ENCODE measurements at regions not wholly inside any gene's neighbourhood (a gene's known extent, or its start where the extent isn't known, plus 50 kb on each side); places are given as distances from the start of the nearest gene placed in this dataset.
A peak's percentile ranks its signal among the peaks of the same experiment; 100 is the strongest.
"Not testable (repeated sequence)": the region's sequence is repeated elsewhere in the genome, so short reads cannot be mapped to it uniquely, and the experiment has no call there.

DNA sequence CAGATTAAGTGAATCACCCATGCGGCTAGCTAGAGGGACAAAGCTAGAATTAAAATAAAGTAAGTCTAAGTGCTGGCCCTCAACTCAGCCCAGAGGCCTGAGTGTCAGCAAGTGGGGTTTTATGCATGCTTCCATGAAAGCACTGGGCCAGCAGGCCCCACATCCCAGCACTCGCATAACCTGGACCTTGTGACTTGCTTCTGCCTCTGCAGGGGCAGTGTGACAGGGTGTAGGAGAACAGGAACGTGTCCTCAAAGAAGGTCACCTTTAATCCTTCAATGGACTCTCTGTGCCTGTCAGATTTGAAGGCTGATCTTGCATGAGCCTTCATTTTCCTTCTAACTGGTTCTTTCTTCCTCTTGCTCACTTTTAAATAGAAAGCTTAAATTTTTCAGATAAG lies 183.4 kb downstream of the ALDH8A1 start:
- H3K4me1 ChIP-seq: no peaks in the 10 kb centered on the region
- no peaks in the 10 kb centered on the region for H3K36me3 ChIP-seq
- no peak overlapping the region for H3K4me3 ChIP-seq
- no peak overlapping the region for H3K27ac ChIP-seq
- intact Hi-C loops (cut with DNase I; ENCODE audit: low total_unique reads): no loop called here
- DNase-seq: no peak
- no peaks in the 10 kb centered on the region for H3K9me3 ChIP-seq
- TF ChIP-seq, protein P1, sequence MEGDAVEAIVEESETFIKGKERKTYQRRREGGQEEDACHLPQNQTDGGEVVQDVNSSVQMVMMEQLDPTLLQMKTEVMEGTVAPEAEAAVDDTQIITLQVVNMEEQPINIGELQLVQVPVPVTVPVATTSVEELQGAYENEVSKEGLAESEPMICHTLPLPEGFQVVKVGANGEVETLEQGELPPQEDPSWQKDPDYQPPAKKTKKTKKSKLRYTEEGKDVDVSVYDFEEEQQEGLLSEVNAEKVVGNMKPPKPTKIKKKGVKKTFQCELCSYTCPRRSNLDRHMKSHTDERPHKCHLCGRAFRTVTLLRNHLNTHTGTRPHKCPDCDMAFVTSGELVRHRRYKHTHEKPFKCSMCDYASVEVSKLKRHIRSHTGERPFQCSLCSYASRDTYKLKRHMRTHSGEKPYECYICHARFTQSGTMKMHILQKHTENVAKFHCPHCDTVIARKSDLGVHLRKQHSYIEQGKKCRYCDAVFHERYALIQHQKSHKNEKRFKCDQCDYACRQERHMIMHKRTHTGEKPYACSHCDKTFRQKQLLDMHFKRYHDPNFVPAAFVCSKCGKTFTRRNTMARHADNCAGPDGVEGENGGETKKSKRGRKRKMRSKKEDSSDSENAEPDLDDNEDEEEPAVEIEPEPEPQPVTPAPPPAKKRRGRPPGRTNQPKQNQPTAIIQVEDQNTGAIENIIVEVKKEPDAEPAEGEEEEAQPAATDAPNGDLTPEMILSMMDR (IDR thresholded peaks at IDR 0.05): no peak
- no peak for TF ChIP-seq POLR2A (IDR thresholded peaks at IDR 0.05)
- no peaks in the 10 kb centered on the region for H3K27me3 ChIP-seq

DNA sequence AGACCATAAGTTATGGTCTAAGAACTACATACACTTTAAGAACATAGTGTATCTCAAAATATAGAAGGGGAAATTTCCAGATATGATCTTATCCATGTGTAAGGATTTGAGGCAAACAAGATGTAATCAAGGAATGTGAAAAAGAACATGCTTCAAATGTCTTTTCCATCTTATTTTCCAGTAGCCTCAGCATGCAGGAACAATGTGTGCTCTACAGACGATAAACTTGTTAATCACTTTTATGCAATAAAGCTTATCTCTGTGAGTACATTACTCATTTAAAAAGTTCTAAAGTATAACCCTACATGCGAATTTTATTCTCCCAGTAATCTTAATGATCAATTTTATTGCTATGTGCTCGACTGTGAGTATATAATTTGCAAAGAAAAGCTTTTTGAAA lies 185.2 kb downstream of the ALDH8A1 start:
- H3K27me3 ChIP-seq: no peaks in the 10 kb centered on the region
- no peak overlapping the region for H3K4me3 ChIP-seq
- intact Hi-C loops (cut with DNase I; ENCODE audit: low total_unique reads): no loop called here
- no peaks in the 10 kb centered on the region for H3K4me1 ChIP-seq
- H3K9me3 ChIP-seq: no peaks in the 10 kb centered on the region
- no peak for DNase-seq
- no peak for TF ChIP-seq POLR2A (IDR thresholded peaks at IDR 0.05)
- TF ChIP-seq, protein P1 (IDR thresholded peaks at IDR 0.05): no peak
- H3K27ac ChIP-seq: no peak overlapping the region
- no peaks in the 10 kb centered on the region for H3K36me3 ChIP-seq

DNA sequence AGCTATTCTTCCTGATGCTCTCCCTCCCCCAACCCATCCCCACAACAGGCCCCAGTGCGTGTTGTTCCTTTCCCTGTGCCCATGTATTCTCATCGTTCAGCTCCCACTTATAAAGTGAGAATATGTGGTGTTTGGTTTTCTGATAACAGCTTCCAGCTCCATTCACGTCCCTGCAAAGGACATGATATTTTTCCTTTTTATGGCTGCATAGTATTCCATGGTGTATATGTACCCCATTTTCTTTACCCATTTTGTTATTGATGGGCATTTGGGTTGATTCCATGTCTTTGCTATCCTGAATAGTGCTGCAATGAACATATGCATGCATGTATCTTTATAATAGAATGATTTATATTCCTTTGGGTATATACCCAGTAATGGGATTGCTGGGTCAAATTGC lies 186.3 kb downstream of the ALDH8A1 start:
- H3K27me3 ChIP-seq; H3K27ac ChIP-seq; H3K4me3 ChIP-seq; H3K9me3 ChIP-seq; intact Hi-C loops (cut with DNase I; ENCODE audit: low total_unique reads); DNase-seq; H3K4me1 ChIP-seq; H3K36me3 ChIP-seq: not testable (repeated sequence)

DNA sequence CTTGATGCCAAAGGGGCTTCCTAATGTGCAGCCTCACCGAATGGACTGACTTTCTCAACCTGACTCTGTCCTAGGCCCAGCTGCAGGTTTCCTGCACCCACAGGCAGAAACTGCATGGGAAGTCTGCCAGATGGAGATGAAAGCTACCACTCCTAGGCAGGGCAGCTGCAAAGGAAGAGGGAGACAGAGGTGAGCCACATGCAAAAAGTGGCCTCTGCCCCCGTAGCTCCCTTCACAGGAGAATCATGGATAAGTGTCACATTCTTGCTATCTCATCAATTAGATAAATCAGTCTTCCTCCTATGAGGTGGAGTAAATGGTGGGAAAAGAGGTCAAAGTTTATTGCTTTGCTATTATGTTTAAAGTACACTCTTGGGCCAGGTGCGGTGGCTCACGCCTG lies 191.3 kb downstream of the ALDH8A1 start:
- peak in 1 of 2 donors; percentile 16 for DNase-seq
- no peaks in the 10 kb centered on the region for H3K36me3 ChIP-seq
- no peak overlapping the region for H3K27ac ChIP-seq
- H3K9me3 ChIP-seq: no peaks in the 10 kb centered on the region
- intact Hi-C loops (cut with DNase I; ENCODE audit: low total_unique reads): no loop called here
- no peak for TF ChIP-seq POLR2A (IDR thresholded peaks at IDR 0.05)
- TF ChIP-seq, protein P1 (IDR thresholded peaks at IDR 0.05): no peak
- H3K27me3 ChIP-seq: no peaks in the 10 kb centered on the region
- H3K4me1 ChIP-seq: no peaks in the 10 kb centered on the region
- no peak overlapping the region for H3K4me3 ChIP-seq

DNA sequence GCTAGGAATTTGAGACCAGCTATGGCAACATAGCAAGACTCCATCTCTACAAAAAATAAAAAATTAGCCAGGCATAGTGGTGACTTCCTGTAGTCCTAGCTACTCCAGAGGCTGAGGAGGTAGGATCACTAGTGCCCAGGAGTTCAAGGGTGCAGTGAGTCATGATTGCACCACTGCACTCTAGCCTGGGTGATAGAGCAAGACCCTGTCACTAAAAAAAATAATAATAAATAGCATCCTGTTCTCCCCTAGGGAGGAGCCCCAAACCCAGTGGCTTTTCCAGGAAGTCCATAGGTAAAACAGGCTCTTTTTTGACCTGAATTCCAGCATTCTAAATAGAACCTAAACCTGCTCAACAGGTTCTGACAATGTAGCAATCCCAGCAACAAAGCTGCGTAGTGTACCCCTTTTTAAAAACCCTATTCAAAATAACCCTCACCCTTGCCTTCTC lies 192.0 kb downstream of the ALDH8A1 start:
- Histone ChIP-seq H3K27me3 (no peaks in the 10 kb centered on the region), H3K9me3 (no peaks in the 10 kb centered on the region), H3K4me1 (no peaks in the 10 kb centered on the region), H3K4me3 (no peak overlapping the region), H3K27ac (no peak overlapping the region), H3K36me3 (no peaks in the 10 kb centered on the region)
- no peak for TF ChIP-seq POLR2A (IDR thresholded peaks at IDR 0.05)
- TF ChIP-seq, protein P1 (IDR thresholded peaks at IDR 0.05): no peak
- DNase-seq: no peak
- intact Hi-C loops (cut with DNase I; ENCODE audit: low total_unique reads): no loop called here

DNA sequence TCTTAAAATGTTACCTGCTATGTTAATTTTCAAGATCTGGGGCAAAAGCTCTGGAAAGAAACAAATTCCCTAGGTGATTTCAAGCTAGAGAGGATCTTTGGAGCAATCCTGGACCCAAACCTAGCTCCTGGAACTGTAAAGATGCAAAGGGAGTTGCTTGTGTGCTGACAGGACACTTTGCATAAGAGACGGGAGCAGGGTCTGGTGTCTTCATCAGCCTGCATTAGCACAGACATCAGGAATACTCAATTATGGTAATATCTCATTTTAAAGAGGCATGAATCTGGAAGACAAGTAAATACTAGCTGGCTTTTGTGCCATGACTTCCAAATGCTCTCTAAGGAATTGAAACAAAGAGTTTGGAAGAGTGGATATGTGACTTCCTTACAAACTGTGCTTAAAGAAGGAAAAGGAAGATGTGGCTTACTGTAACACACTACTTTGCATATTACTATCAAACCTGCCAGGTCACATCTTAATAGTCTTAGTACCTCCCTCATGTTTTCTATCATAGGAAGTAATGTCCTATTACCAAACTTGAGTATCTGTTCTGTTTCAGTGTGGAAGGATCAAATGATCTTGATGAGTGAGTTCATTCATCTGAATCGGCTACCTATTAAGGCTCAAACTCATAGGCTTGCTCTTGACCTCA lies 193.4 kb downstream of the ALDH8A1 start:
- DNase-seq: no peak
- intact Hi-C loops (cut with DNase I; ENCODE audit: low total_unique reads): no loop called here
- no peak for TF ChIP-seq POLR2A (IDR thresholded peaks at IDR 0.05)
- TF ChIP-seq, protein P1 (IDR thresholded peaks at IDR 0.05): no peak

More for the DNA sequence above, 193.4 kb downstream of the ALDH8A1 start:
- no peaks in the 10 kb centered on the region for H3K4me1 ChIP-seq
- H3K27ac ChIP-seq: no peak overlapping the region
- H3K4me3 ChIP-seq: no peak overlapping the region
- no peaks in the 10 kb centered on the region for H3K9me3 ChIP-seq
- H3K27me3 ChIP-seq: no peaks in the 10 kb centered on the region
- H3K36me3 ChIP-seq: no peaks in the 10 kb centered on the region

All from uterus (tissue), 3 donors.